ENCODE measurements at regions not wholly inside any gene's neighbourhood (a gene's known extent, or its start where the extent isn't known, plus 50 kb on each side); places are given as distances from the start of the nearest gene placed in this dataset.

GRCh38 chr3:156030723-156031122 lies 89.7 kb upstream of the KCNAB1 start:
- no peak overlapping the region for H2AFZ ChIP-seq (ENCODE audit: low read depth, low read length)
- no peak overlapping the region for H3K4me2 ChIP-seq (ENCODE audit: insufficient read depth, low read length)
- no peak overlapping the region for H3K4me3 ChIP-seq (replicated peaks in 1 of 3; ENCODE audit: insufficient read depth in 1 of 3, low read depth in 1 of 3, low read length in 3 of 3)
- intact Hi-C loops (cut with micrococcal nuclease) (no loop called here), dilution Hi-C loops (cut with MboI; ENCODE audit: extremely low pct_ligation_motif_present, low sequenced_read_pairs) (no loop called here)
- ChIA-PET POLR2A (no interaction called here), CTCF (interaction anchor here (1.6 kb wide), 1 partner anchor 13 kb away, joined by 6 read pairs; no protein-coding TSS in a partner anchor)
- H3K36me3 ChIP-seq (ENCODE audit: control insufficient read depth in 2 of 2, extremely low read depth in 1 of 2, insufficient read depth in 2 of 2, low read length in 2 of 2) = no peaks in the 10 kb centered on the region
- no peaks in the 10 kb centered on the region for H3K4me1 ChIP-seq (ENCODE audit: control insufficient read depth, extremely low read depth, insufficient read depth, low read length)
- no peaks in the 10 kb centered on the region for H3K9me3 ChIP-seq (replicated peaks; ENCODE audit: control insufficient read depth, insufficient read depth, low read length)
- BruUV-seq (replicated peaks) = no TSS peak
- H3K9ac ChIP-seq (replicated peaks; ENCODE audit: extremely low read depth, insufficient read depth, low read length) = no peak overlapping the region
- DNase-seq (ENCODE audit: low read depth, low spot score) (no peak), FAIRE-seq (no peak)
- TF ChIP-seq POLR2AphosphoS5 (IDR thresholded peaks at IDR 0.05; ENCODE audit: insufficient read depth, low read depth, low read length) (no peak), CTCF (IDR thresholded peaks at IDR 0.05; ENCODE audit: extremely low read depth in 1 of 2, insufficient read depth in 1 of 2, low read depth in 1 of 2, low read length in 2 of 2) (no peak), GATA2 (IDR thresholded peaks at IDR 0.05; ENCODE audit: insufficient read depth, insufficient read length, low read depth, low read length) (no peak), JUN (IDR thresholded peaks at IDR 0.05; ENCODE audit: borderline replicate concordance, insufficient read depth, insufficient read length, low read depth) (no peak), FOS (IDR thresholded peaks at IDR 0.05; ENCODE audit: borderline replicate concordance, insufficient read depth, low read length) (no peak), MYC (IDR thresholded peaks at IDR 0.05; ENCODE audit: low read depth, low read length) (no peak), MAX (IDR thresholded peaks at IDR 0.05; ENCODE audit: insufficient read depth, insufficient read length) (no peak), POLR2A (IDR thresholded peaks at IDR 0.05; ENCODE audit: low read depth, low read length) (no peak)
- H4K20me1 ChIP-seq (replicated peaks; ENCODE audit: control insufficient read depth, extremely low read depth, insufficient read depth, low read length) = no peaks in the 10 kb centered on the region
- H3K9me1 ChIP-seq (replicated peaks; ENCODE audit: control insufficient read depth, extremely low read depth, insufficient read depth, low read length) = no peaks in the 10 kb centered on the region
- peaks cover 3 to 7% of the 10 kb centered on the region in 2 experiments for H3K27me3 ChIP-seq (ENCODE audit: control insufficient read depth in 2 of 2, insufficient read depth in 2 of 2, low read length in 2 of 2)
- H3K79me2 ChIP-seq (ENCODE audit: control insufficient read depth, insufficient read depth, low read length) = no peaks in the 10 kb centered on the region
- no peak overlapping the region for H3K27ac ChIP-seq (ENCODE audit: insufficient read depth, low read depth, low read length)

Data from endothelial cell of umbilical vein (primary cell).